Bone marrow (tissue), 2 donors: ENCODE measurements at regions not wholly inside any gene's neighbourhood (a gene's known extent, or its start where the extent isn't known, plus 50 kb on each side); places are given as distances from the start of the nearest gene placed in this dataset.

Source experiments
- DNase-seq, 2 donors: peaks; one replicate each; lab custom pipeline; 2025; lab: John Stamatoyannopoulos, UW

DNA sequence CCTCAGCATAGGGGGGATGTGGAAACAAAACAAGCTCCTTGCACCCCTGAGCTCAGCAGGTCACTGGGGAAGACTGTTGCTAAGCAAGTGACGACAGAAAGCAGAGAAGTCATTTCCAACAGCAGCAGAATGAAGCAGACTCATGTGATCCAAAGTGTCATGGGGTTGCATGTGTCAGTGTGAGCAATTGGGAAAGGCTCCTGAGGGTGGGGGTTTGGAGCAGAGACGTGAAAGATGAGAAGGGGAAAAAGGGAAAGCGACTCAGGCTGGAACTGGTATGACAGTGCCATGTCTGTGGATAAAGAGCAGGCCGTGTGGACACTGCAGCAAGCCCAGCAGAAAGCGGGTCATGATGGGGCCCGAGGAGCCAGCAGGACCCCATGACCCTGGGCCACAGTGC, 363.9 kb downstream of the PREX1 start:
- DNase-seq: no peak

DNA sequence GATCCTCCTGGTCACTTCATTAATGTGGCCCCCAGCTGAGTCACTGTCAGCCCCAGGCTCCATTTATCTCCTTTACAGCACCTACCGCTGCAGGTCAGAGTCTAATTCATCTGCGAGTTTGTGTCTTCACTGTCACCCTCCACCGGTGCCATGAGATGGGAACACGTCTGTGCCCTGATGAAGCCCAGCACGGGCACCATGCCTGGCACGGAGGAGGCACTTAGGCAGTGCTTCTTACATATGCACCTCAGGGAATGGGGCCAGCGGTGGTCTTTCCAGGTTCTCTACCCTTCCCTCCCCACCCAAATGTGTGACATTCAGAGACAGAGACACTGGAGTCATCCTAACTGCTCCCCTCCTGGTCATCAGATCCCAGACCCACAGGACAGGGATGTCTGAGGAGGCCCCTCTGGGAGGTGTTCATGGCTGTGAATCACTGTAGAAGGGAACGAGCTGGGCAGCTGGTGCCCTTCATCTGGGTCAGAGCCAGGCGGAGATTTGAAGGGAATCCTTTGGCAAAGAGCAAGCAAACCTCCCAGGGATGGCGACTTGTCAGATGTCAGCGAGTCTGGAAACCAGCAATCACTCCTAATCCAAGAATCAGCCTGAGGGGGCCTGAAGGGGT, 364.6 kb downstream of the PREX1 start:
- DNase-seq: no peak

DNA sequence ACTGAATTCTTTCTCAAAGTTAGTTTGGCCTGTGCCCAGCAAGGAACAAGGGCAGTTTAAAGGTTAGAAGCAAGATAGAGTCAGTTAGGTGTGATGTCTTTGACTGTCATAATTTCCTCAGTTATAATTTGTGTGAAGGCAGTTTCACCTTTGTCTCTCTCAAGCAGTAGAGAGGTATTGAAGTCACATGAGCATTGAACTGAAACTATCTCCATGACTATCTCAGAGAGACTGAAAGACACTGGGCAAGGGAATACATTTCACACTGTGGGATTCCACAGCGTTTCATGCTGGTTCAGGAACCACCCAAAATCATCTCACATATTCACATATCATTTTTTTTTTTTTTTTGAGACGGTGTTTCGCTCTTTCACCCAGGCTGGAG, 366.1 kb downstream of the PREX1 start:
- no peak for DNase-seq

DNA sequence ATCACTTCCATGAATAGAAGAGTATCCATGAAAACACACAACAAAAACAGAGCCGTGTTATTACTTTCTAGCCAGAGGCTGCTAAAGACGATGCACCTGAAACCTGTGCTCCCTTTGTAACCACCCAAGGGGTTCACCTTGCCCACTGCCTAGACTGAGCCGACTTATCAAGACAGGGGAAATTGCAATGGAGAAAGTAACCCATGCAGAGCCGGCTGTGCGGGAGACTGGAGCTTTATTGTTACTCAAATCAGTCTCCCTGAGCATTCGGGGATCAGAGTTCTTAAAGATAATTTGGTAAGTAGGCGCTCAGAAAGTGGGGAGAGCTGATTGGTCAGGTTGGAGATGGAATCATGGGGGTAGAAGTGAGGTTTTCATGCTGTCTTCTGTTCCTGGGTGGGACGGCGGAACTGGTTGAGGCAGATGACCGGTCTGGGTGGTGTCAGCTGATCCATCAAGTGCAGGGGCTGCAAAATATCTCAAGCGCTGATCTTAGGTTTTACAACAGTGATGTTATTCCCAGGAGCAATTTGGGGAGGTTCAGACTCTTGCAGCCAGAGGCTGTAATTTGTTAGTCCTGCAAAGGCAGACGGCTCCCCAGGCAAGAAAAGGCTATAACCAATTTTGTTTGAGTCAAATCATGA, 366.6 kb downstream of the PREX1 start:
- no peak for DNase-seq

DNA sequence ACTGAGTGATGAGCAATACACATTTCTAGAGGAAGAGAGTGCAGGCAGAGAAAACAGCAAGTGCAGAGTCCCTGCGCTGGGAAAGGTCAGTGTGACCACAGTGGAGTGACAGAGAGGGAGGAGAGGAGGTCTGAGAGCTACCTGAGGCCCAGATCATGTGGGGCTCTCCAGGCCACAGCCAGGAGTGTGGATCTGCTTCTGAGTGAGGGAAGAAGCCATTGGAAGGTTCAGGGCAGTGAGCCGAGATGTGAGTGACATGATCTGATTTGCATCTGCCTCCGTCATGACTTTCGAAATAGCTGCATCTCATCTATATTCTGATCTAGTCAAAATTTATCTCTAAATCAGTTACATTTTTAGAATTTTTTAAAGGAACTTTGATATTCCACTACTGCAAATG, 367.1 kb downstream of the PREX1 start:
- no peak for DNase-seq

DNA sequence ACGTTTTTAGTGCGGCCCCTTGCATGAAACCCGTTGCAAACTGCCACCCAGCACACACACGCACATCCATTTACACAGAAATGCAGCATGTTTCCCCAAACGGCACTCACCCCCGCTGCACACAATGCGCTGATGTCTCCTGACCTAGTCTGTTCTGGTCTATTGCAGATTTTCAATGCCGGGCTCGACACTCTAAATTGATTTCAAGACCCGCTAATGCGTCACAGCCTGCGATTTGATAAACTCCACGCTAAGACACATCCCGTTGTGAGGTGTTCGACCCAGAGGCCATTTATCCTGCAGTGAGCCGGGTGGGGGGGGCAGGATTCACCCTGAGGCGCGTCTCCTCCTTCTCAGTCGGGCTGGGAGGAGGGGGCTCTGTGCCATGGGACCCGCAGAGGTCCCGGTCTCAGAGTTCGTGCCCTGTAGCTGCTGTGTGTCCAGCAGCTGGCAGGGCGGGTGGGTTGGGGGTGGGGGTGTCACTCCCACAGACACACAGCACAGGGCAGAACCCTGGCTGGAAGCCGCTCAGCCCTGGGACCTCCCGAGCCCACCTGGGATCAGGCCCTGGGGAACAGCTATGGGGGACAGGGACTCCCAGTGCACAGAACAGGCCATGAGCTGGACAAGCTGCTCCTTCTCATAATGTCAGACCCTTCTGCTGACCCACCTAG, 367.9 kb downstream of the PREX1 start:
- no peak for DNase-seq

DNA sequence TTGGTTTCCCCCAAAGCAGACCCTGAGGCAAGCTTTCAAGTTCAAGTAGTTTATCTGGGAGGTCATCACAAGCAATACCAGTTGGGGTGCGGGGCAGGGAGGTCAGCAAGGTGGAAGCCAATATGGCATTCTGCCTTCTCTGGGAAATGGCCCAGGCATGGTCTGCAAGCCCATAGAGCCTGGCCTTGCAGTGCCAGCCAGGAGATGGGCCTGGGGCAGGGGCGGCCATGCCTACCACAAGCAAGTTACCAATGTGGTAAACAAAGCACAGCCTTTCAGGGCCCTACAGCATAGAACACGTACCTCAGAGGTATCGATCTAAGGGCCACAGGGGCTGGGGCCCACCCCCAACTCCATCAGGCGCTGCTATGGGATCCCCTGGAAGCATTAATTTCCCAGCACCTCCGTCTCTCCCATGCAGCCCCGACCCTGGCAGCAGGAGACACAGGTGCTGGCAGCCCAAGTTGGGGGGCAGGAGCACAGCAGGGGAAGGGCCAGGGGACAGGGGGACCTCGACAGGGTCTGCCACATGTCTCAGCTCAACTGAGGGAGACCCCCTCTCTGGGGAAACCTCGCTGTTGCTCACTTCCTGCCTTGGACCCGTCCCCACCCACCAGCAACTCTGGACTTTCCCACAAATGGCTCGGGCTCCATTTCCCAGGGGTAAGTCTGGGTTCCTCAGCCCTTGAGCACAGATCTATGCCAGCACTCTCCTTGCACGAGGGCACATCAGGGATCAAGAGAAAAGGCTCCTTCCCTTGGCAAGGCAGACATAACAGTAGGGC, 369.0 kb downstream of the PREX1 start:
- no peak for DNase-seq

DNA sequence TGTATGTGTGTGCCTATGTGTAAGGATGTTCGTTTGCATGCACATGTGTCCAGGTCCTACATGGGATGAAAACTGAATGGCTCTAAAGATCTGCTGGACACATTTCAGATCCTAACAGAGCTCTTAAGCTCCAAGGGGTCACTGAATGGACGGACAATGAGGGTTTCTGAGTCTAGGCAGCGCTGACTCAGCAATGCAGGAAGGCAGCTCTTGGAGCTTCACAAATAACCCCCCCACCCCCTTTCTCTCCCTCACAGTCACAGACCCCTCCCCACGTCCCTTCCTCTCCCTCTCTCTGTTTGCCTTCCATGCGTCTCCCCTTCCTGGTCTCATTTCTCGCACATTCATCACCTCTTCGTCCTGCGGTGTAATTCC, 369.8 kb downstream of the PREX1 start:
- DNase-seq: no peak

DNA sequence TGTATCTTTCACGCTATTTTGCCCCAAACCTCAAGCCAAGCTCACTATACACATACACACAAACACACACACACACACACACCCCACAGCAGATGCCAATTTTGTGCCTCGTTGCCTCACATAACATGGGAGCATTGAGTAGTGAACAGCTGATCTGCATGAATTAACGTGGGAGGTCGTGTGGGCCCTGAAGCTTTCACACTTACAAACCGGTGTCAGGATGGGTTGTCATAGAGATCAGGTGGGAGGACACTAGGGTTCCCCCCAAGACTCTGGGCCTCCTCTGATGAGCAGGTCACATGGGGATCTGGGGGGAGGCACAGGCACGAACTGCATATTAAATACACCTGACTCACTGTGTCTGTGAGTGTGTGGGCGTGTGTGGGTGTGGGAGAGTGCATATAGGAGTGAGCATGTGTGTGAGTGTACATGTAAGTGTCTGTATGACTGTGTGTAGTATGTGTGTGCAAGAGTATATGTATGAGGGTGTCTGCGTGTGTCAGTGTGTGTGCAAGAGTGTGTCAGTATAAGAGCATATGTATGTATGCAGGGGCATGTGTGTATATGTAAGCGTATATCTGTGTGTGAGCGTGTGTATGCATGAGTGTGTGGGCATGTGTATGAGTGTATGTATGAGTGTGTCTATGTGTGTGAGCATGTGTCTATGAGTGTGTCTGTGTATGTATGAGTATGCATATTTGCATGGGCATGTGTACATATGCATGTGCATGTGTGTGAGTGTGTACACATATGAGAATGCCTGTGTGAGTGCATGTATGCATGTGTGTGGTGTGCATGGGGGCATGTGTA, 370.4 kb downstream of the PREX1 start:
- DNase-seq: no peak

DNA sequence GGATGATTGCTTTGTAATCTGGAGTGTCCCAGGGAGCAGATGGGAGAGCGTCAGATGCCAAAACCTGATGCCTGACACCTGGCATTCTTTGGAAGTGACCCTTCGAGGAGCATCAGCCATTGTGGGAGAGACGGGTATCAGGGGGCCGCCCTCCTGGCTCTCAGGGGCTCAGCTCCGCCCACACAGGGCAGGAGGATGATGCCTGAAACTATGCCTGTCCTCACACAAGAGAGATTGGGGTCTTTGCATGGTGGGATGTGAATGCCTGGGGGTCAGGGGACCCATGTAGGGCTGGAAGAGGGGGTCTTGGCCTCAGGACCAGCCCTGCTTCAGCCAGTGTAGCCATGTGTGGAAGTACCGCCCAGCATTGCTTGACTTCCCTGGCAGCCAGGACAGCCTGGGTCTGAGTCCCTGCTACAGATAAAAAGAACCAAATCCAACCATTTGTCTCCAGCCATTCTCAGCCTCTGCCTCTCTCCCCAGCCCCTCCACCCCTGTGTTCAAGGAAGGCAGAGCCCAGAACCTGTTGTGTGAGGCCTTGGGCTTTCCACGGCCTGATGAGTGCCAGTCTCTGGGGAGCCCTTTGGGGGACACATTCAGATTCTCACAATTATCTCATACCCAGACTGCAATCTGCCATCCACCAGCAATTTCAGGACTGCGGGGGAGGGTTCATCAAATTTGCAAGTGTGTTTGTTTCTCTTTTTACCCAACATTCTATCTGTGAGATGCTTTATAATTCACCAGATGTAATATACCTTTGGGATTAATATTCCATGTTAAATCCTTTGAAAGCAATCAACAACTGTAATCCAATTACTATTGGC, 371.2 kb downstream of the PREX1 start:
- DNase-seq: no peak

DNA sequence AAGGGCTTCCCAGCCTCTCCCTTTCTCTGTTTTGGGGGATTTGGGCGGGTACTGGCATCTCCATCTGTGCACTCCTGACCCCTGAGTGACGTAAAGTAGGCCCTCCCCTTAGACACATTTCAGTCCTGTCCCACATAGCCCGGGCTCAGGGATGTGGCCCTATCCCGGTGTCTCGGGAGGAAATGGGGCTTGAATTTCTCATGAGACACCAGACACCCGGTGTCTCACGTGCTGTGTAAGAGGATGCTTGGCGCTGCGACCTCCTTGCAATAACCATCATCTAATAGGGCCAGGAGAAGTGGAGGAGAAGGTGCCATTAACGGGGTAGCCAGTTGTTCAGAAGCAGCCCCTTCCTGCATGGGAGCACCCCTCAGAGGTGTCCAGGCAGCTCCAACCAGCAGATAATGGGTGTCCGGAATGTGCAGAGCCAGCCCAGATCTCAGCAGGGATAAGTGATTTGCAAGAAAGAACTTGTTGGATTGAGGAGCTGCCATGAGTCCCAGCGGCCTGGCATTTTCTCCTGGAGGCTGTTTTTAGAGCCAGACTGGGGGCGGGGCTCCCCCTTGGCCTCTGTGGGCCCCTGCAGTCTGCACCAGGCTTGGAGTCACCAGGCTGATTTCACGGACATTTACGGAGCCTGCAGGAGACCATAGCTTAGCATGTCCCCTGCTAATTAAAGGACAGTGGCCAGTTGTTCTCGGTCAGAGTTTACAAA, 372.0 kb downstream of the PREX1 start:
- no peak for DNase-seq

DNA sequence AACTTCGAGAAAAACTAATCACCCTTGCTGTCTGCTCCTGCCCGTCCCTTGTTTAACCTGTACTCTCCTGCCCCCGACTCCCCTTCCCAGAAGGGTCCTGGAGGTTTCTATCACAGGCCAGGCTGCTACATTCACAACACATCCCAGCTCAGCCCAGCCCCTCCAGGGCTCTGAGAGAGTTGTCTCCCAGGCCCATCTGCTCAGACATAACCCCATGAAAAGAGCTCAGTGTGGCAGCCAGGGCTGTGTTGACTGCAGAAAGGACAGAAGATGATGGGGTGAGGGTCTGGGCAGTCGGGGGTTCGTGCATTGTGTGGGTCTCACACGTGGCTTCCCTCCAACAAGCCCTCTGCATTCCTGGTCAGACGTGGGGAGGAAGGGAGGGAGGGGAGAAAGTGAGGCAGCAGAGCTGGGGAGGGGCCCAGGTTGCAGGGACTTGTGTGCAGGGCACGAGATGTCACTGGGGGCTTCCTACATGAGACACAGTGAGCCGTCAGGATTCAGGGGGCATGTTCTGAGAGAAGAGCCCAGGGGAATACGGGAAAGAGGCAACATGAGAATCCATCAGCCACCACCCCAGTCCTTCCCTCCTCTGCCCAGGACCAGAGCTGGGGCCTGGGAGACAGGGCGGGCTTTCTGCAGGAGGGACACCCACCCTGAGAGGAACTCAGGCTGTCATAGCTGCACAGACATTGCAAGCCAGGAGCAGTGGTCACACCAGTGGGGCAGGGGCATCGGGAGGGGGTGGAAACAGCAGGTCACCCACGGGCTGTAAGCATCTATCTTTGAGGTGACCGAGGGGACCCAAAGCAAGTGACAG, 372.9 kb downstream of the PREX1 start:
- no peak for DNase-seq

DNA sequence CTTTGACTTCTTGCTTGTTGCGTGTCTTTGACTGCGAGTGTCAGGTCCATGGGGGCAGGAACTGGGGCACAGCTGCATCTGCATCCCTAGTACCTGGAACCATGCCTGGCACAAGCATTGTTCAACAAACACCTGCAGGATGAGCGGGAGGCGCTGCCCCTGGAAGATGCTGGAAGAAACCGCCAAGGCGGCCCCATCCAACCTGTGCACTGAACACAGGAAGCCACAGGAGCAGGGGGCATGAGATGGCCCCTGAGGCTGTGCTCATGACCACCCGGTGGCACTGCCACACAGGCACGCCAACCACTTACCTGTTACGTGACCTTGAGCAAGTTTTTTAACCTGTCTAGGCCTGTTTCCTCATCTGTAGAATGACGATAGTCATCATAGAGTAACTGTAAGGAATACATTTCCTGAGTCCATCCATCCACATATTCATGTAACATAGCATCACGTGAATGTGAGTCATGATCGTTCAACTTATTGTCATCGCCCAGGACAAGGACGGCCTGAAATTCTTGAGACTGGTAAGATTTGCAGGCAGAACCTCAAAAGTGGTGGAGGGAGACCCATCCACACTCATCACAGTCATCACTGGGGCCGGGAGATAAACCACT, 374.2 kb downstream of the PREX1 start:
- no peak for DNase-seq

DNA sequence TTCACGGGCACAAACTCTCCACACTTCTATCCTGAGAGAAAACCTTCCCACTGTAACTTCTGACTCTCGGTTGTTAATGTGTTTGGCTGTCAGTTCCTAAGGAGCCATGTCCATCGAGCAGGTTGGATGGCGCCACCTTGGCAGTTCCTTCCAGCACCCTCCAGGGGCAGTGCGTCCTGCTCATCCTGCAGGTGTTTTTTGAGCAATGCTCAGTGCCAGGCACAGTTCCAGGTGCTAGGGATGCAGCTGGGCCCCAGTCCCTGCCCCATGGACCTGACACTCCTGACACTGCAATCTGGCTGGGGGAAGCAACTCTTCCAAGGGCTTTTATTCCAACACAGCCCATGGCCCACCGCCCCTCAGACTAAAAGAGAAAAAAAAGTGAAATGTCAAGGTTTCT, 376.4 kb downstream of the PREX1 start:
- no peak for DNase-seq

DNA sequence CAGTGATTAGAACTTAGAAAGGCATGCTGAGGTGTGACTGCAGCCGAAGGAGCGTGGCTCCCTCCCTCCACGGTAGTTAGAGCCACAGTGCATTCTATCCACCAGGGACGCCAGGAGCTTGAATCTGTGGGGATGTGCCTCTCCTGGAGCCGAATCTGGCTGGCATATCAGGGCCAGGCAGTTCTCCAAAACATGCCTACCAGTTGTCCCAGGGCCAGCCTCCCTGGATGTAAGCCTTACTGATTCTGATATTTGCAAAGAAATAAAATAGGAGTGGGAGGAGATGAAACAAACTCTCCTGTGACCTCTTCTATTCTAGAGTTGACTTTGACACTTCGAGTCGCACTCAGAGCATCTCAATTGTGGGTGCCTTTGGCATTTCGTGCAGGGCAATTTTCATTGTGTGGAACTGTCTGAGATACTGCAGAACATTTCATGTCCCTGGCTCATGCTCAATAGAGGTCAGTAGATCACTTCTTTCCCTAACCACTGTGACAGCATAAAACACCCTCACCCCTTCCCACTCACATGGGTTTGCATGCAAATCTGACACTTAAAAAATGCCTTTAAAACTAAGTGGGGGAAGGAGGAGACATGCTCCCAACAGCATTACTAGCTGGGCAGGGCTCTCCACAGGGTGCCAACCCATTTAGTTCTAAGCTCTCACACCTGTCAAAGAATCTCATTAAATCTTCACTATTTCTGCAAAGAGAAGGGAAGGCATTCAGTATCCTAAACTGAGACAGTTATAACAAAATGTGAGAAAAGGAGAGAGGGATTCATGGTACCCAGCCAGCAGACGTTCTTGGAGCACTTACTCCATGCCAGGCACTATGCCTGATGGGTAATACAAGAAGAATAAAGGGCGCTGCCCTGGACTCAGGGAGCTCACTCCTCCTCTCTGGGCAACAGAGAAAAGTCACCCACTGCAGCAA, 378.9 kb downstream of the PREX1 start:
- DNase-seq: no peak

DNA sequence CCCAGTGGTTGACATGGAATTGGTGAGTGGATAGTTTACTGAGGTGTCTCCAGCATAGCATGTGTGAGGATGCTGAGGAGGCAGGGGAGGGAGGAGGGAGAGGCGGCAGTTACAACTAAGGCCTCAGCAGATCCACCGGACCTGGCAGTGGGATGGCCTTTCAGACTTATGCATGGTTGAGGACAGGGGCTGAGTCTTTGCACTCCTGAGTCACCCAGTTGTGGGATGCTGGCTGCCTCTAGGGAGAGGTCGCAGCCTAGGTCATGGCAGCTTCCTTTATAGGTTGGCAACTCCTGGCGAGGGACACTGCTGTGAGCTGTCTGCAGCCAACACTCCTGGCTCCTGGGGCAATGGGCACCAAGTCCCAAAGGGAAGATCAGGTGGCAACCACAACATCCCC, 380.3 kb downstream of the PREX1 start:
- no peak for DNase-seq

DNA sequence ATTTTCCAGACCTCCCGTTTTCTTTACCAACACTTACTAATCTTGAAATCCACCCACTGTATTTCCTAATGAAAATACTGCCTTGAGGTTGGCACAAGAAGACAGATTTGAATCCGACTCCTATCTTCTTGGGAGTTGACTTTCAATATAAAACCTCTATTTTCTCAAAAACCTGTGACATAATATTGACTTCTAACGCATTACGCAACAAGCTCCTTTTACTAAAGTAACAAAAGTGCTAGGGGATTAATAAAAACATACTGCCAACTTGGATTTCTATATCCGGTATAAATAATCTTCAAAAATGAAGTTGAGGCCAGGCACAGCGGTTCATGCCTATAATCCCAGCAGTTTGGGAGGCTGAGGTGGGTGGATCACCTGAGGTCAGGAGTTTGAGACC, 382.0 kb downstream of the PREX1 start:
- no peak for DNase-seq

DNA sequence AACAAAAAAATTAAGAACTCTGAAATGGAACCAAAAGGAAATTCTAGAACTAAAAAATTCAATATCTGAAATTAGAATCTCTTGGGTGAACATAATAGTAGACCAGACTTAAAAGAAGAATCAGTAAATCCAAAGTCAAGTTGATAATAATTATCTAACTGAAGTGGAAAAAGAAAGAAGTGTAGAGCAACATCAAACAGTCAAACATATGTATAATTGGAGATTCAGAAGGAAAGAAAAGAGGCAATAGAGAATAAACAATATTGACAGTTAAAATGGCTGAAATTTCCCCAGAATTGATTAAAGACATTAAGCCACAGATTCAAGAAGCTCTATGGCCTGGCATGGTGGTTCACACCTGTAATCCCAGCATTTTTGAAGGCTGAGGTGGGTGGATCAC, 383.6 kb downstream of the PREX1 start:
- DNase-seq: no peak
